Lower leg skin (tissue), 4 donors: ENCODE measurements at regions not wholly inside any gene's neighbourhood (a gene's known extent, or its start where the extent isn't known, plus 50 kb on each side); places are given as distances from the start of the nearest gene placed in this dataset.

ENCODE experiments used
- DNase-seq, 2 donors: peaks; one replicate each; pipeline ENCODE4 v3.0.0-alpha.2; 2019; ENCODE audit warnings: low spot score in 2 of 2
- H3K4me3 ChIP-seq: fragments of 200-600 bp; sonication (generic); 2 replicates; pipeline ENCODE4 v1.5.1; 2017; ENCODE audit warnings: mild to moderate bottlenecking, low read depth; ENCODE audit not compliant: poor library complexity, severe bottlenecking
- CTCF ChIP-seq, 3 donors: fragments of 450-650 bp; IDR thresholded peaks; one replicate each; pipeline ENCODE4 v1.5.1; 2016; ENCODE audit warnings: antibody characterized with exemption in 3 of 3, mild to moderate bottlenecking in 3 of 3, moderate library complexity in 2 of 3
- POLR2A ChIP-seq, 2 donors: fragments of 450-650 bp; IDR thresholded peaks; one replicate each; pipeline ENCODE4 v1.6.1; 2016 to 2017; ENCODE audit warnings: antibody characterized with exemption in 2 of 2, mild to moderate bottlenecking in 1 of 2, moderate library complexity in 1 of 2
- WGBS, 2 donors: methylation state at CpG; one replicate each; pipeline ENCODE4 v1.1.5; 2018; 5-methylcytosine and 5-hydroxymethylcytosine counted together
- intact Hi-C: fragments of 100-400 bp; cut with DNase I; formaldehyde crosslinking; loops from one replicate; pipeline ENCODE4 v1.15.0; 2023; ENCODE audit warnings: low total_unique reads

DNA sequence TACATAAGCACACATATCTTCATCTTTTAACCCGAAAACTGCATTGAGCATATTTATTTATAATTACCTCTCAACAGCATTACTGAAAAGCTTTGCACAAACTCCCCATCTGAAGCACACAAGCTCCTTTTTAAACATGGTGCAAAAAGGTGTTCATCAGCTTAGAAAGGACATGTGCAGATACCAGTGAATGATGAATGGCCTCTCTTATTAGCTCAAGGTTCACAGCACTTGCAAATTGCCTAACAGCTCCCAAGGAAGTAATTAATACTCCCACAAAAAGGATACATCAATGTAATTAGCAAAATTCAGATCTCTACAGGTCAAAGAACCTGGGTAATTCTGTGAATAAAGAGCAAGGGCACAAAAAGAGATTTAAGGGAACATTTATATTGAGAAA is 422.0 kb downstream of the HINT1 start:
- intact Hi-C loops, result no loop called here
- TF ChIP-seq CTCF (IDR thresholded peaks at IDR 0.05) (no peak), POLR2A (IDR thresholded peaks at IDR 0.05) (no peak)
- 78 to 86% methylated on average over 1 of the region's 1 CpG for WGBS, 2 donors
- H3K4me3 ChIP-seq, result no peak overlapping the region
- no peak for DNase-seq

DNA sequence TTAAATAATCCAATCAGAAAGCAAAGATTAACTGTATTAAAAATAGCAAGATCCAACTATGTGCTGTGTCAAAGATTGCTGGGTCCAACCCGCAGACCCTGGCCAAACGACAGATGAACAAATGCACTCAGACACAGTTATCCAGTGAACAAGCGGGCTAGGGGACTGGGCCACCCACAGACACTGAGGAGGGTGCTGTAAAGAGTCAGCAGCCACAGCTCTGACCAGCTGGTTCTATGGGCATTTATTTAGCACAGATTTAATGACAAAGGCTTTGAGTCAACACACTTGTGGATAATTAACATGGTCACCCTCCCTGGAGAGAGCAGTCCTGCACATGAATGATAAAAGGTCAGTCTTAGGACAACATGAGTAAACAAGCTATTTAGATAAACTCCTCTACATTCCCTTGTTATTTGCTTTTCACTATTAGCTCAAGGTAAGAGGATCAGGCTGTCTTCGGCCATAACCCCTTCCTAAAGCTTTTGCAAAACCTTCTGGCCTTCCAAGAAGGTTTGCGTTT is 424.9 kb downstream of the HINT1 start:
- intact Hi-C loops, result no loop called here
- no peak for DNase-seq
- H3K4me3 ChIP-seq, result no peak overlapping the region
- TF ChIP-seq CTCF (IDR thresholded peaks at IDR 0.05) (no peak), POLR2A (IDR thresholded peaks at IDR 0.05) (no peak)
- 85 to 96% methylated on average over 5 of the region's 5 CpGs for WGBS, 2 donors

GRCh38 chr5:130731839-130732238 is 433.2 kb downstream of the HINT1 start:
- 96 to 98% methylated on average over 4 of the region's 4 CpGs for WGBS, 2 donors
- intact Hi-C loops, result no loop called here
- DNase-seq, result no peak
- TF ChIP-seq POLR2A (IDR thresholded peaks at IDR 0.05), result no peak
- TF ChIP-seq CTCF (IDR thresholded peaks at IDR 0.05), result no peak
- H3K4me3 ChIP-seq, result no peak overlapping the region

DNA sequence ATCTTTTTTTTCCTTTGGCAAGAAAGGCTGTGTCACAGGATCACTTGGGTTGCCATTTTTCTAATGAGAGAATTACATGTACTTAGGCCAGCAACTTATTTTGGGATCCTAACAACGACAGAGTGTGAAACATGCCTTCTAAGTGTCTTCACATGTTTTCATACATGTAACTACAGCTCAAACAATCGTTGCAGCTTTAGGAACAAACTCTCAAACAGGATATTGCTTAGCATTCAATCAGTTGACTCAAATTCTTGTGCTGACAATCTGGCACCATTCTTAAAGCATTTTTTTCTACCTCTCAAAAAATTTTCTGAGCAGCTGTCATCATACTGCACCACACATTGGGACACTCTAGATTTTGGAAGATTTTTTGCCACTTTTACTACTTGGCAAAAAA is 435.5 kb downstream of the HINT1 start:
- 12 to 18% methylated on average over 2 of the region's 2 CpGs for WGBS, 2 donors
- DNase-seq, result no peak
- intact Hi-C loops, result no loop called here
- H3K4me3 ChIP-seq, result no peak overlapping the region
- TF ChIP-seq POLR2A (IDR thresholded peaks at IDR 0.05) (no peak), CTCF (IDR thresholded peaks at IDR 0.05) (no peak)

- intact Hi-C loops, result no loop called here
Observed at GRCh38 chr5:130727830-130728229, 437.2 kb downstream of the HINT1 start.

More at GRCh38 chr5:130727830-130728229, 437.2 kb downstream of the HINT1 start:
- H3K4me3 ChIP-seq, result no peak overlapping the region
- TF ChIP-seq CTCF (IDR thresholded peaks at IDR 0.05) (no peak), POLR2A (IDR thresholded peaks at IDR 0.05) (no peak)
- 81 to 84% methylated on average over 1 of the region's 1 CpG for WGBS, 2 donors
- DNase-seq, result no peak
